SK-N-SH (cell line): ENCODE measurements at regions not wholly inside any gene's neighbourhood (a gene's known extent, or its start where the extent isn't known, plus 50 kb on each side); places are given as distances from the start of the nearest gene placed in this dataset.

Source experiments
- EZH2phosphoT487 ChIP-seq: fragments of 200-600 bp; sonication (generic); IDR thresholded peaks from 2 replicates; pipeline ENCODE4 v1.6.1; 2017; ENCODE audit warnings: low read depth, mixed run types, mild to moderate bottlenecking, antibody characterized with exemption, moderate library complexity, borderline replicate concordance
- GABPA ChIP-seq: IDR thresholded peaks from 2 replicates; pipeline ENCODE4 v1.4.0; 2012; ENCODE audit warnings: low read depth, mild to moderate bottlenecking
- GATA2 ChIP-seq: sonication (generic); formaldehyde crosslinking; IDR thresholded peaks from 2 replicates; pipeline ENCODE4 v1.5.0; 2020; ENCODE audit warnings: mild to moderate bottlenecking, missing genetic modification reagents
- MEF2A ChIP-seq: IDR thresholded peaks from 2 replicates; pipeline ENCODE4 v1.4.0; 2012; ENCODE audit warnings: low read depth, borderline replicate concordance
- MXI1 ChIP-seq: IDR thresholded peaks from 2 replicates; pipeline ENCODE4 v1.6.1; 2012; ENCODE audit warnings: mild to moderate bottlenecking, low read depth, low read length, improper control_type of control experiment
- RAD21 ChIP-seq: IDR thresholded peaks from 2 replicates; pipeline ENCODE4 v1.6.1; 2012; ENCODE audit warnings: mild to moderate bottlenecking, low read length
- RFX5 ChIP-seq: IDR thresholded peaks from 2 replicates; pipeline ENCODE4 v1.6.1; 2012; ENCODE audit warnings: mild to moderate bottlenecking, improper control_type of control experiment, low read length
- TF ChIP-seq, protein P1 (sequence below): fragments of 200-600 bp; sonication (generic); IDR thresholded peaks from 2 replicates; pipeline ENCODE4 v1.6.1; 2017; ENCODE audit warnings: antibody characterized with exemption, mild to moderate bottlenecking, moderate library complexity
- TF ChIP-seq, protein P2 (sequence below): IDR thresholded peaks from 2 replicates; pipeline ENCODE4 v1.4.0; 2012; ENCODE audit warnings: low read depth, borderline replicate concordance

DNA sequence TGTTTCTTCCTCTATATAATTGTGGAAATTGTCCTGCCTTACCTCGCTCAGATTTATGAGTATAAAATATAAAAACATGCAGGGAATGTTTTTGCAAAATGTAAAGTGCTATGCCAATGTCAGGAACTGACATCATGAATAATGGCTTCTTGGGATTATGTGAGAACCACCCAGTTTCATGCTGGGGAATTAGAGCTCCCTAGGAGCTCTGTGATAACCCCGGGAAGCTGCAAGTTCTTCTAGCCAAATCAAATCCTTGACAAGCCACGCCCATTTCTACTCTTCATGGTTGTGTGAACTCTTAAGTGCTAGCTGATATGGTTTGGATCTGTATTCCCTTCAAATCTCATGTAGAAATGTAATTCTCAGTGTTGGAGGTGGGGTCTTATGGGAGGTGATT, 85.9 kb upstream of the PAK3 start:
- TF ChIP-seq, protein P1, sequence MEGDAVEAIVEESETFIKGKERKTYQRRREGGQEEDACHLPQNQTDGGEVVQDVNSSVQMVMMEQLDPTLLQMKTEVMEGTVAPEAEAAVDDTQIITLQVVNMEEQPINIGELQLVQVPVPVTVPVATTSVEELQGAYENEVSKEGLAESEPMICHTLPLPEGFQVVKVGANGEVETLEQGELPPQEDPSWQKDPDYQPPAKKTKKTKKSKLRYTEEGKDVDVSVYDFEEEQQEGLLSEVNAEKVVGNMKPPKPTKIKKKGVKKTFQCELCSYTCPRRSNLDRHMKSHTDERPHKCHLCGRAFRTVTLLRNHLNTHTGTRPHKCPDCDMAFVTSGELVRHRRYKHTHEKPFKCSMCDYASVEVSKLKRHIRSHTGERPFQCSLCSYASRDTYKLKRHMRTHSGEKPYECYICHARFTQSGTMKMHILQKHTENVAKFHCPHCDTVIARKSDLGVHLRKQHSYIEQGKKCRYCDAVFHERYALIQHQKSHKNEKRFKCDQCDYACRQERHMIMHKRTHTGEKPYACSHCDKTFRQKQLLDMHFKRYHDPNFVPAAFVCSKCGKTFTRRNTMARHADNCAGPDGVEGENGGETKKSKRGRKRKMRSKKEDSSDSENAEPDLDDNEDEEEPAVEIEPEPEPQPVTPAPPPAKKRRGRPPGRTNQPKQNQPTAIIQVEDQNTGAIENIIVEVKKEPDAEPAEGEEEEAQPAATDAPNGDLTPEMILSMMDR, result no peak
- TF ChIP-seq EZH2phosphoT487, result no peak
- TF ChIP-seq RFX5, result no peak
- TF ChIP-seq, protein P2, sequence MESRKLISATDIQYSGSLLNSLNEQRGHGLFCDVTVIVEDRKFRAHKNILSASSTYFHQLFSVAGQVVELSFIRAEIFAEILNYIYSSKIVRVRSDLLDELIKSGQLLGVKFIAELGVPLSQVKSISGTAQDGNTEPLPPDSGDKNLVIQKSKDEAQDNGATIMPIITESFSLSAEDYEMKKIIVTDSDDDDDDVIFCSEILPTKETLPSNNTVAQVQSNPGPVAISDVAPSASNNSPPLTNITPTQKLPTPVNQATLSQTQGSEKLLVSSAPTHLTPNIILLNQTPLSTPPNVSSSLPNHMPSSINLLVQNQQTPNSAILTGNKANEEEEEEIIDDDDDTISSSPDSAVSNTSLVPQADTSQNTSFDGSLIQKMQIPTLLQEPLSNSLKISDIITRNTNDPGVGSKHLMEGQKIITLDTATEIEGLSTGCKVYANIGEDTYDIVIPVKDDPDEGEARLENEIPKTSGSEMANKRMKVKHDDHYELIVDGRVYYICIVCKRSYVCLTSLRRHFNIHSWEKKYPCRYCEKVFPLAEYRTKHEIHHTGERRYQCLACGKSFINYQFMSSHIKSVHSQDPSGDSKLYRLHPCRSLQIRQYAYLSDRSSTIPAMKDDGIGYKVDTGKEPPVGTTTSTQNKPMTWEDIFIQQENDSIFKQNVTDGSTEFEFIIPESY, result no peak
- TF ChIP-seq GABPA, result no peak
- TF ChIP-seq MEF2A, result no peak
- TF ChIP-seq MXI1, result no peak
- no peak for TF ChIP-seq RAD21
- TF ChIP-seq GATA2 (CRISPR knock-in tag), result no peak
